Muscle layer of duodenum (tissue), 2 donors: ENCODE measurements at regions not wholly inside any gene's neighbourhood (a gene's known extent, or its start where the extent isn't known, plus 50 kb on each side); places are given as distances from the start of the nearest gene placed in this dataset.
"Not testable (repeated sequence)": the region's sequence is repeated elsewhere in the genome, so short reads cannot be mapped to it uniquely, and the experiment has no call there.

Experiments
- H3K27ac ChIP-seq: one replicate; pipeline ENCODE4 v1.7.0; 2013; ENCODE audit warnings: mild to moderate bottlenecking, low read length
- H3K27me3 ChIP-seq: one replicate; pipeline ENCODE4 v1.7.0; 2013; ENCODE audit warnings: low read depth, mild to moderate bottlenecking, control low read depth, low read length
- H3K36me3 ChIP-seq, 2 donors: one replicate each; pipeline ENCODE4 v1.7.0; 2013; ENCODE audit warnings: low read length in 2 of 2, control low read depth in 1 of 2, mild to moderate bottlenecking in 1 of 2; ENCODE audit not compliant: insufficient read depth in 2 of 2, control insufficient read depth in 1 of 2
- H3K4me1 ChIP-seq, 2 donors: one replicate each; pipeline ENCODE4 v1.7.0; 2013; ENCODE audit warnings: low read length in 2 of 2, mild to moderate bottlenecking in 2 of 2, control low read depth in 1 of 2, moderate library complexity in 1 of 2; ENCODE audit not compliant: insufficient read depth in 2 of 2, control insufficient read depth in 1 of 2
- H3K4me3 ChIP-seq, 2 donors: one replicate each; pipeline ENCODE4 v1.7.0; 2013; ENCODE audit warnings: low read length in 2 of 2, low read depth in 1 of 2, mild to moderate bottlenecking in 1 of 2
- H3K9me3 ChIP-seq, 2 donors: one replicate each; pipeline ENCODE4 v1.7.0; 2013; ENCODE audit warnings: low read length in 2 of 2, control low read depth in 1 of 2, mild to moderate bottlenecking in 1 of 2; ENCODE audit not compliant: control insufficient read depth in 1 of 2
- donor health status: healthy.

DNA sequence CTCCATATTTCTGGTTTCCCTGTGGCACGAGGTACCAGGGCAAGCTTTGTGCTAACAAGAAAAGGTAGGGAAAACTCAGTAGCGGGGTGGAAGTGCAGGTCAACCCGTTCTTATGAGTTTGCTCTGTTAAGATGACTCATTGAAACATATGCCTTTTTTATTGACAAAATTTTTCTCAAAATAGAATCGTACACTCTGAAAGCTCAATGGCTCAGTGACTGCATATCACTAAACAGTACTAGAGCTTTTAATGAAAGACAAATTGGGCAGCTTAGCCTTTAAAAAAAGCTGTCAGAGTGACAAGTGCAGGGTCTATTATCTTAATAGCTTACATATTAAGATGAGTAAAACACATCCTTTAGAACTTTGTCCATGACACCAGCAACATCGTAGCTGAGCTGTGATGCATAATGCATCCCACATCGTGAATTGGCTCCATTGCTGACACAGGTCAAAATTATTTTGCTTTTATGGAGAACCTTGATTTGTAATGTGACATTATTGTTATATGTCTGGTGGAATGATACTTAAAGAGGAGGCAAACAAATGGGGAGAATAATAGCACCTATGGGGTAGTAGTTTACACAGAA, 264.4 kb downstream of the ETV1 start:
- H3K27me3 ChIP-seq: no peaks in the 10 kb centered on the region
- H3K27ac ChIP-seq: no peak overlapping the region
- H3K4me1 ChIP-seq: no peaks in the 10 kb centered on the region
- H3K9me3 ChIP-seq: no peaks in the 10 kb centered on the region
- H3K4me3 ChIP-seq: no peak overlapping the region
- H3K36me3 ChIP-seq: no peaks in the 10 kb centered on the region

DNA sequence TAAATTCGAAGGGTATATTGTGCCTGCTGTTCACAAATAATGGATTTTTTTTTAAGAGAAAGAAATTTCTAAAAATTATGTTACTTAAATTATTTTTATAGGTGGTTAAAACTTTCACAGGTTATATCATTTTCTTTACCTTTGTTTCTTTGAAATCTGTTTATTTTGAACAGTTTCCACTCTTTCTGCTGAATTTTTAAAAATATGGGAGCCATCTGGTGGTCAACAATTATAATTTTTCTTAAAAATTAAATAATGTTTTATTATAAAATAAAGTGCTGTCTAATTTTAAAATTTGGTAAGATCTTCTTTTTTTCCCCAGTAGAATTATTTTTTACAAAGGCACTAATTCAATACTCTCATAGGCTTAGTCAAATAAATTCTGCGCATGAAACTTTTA, 263.9 kb downstream of the ETV1 start:
- no peaks in the 10 kb centered on the region for H3K4me1 ChIP-seq
- no peaks in the 10 kb centered on the region for H3K27me3 ChIP-seq
- no peaks in the 10 kb centered on the region for H3K9me3 ChIP-seq
- no peaks in the 10 kb centered on the region for H3K36me3 ChIP-seq
- H3K4me3 ChIP-seq: no peak overlapping the region
- no peak overlapping the region for H3K27ac ChIP-seq

DNA sequence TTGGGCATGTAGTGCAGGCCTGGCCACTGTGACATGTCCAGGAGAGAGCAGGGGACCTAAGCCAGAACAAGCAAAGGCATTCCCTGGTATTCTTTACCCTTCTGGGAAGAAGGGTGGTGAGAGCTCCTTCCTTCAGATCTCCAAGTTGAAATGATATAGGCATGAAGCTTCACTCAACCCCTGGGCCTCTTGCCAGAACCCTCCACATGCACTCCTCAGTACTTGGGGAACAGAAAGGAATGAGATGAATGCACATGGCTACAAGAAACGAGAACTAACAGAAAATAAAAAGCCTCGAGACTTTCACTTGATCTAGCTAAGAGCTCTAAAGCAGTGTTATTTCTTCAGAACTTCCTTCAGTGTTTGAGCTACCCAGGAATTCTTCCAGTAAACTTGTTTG, 262.2 kb downstream of the ETV1 start:
- no peaks in the 10 kb centered on the region for H3K9me3 ChIP-seq

DNA sequence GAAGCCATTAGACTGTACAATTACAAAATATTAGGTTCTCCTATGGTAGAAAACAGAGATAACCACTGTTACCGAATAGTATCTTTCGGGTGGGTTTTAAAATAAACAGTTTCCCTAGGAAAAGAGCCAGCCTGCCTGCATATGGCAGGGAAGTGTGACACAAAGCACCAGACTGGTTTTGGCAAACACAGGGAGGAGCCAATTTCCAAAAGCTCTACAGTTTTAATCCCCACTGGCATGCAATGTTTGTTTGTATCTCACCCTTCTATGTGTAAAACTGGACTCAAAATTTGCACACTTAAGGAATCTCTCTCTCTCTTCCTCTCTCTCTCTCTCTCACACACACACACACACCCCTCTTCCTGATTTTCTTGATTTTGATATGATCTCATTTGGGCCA, 261.7 kb downstream of the ETV1 start:
- Histone ChIP-seq H3K27me3 (no peaks in the 10 kb centered on the region), H3K36me3 (no peaks in the 10 kb centered on the region), H3K4me1 (no peaks in the 10 kb centered on the region), H3K27ac (no peak overlapping the region), H3K9me3 (no peaks in the 10 kb centered on the region), H3K4me3 (no peak overlapping the region)

More for the DNA sequence above, 262.2 kb downstream of the ETV1 start:
- Histone ChIP-seq H3K27ac (no peak overlapping the region), H3K4me1 (no peaks in the 10 kb centered on the region), H3K4me3 (no peak overlapping the region), H3K36me3 (no peaks in the 10 kb centered on the region), H3K27me3 (no peaks in the 10 kb centered on the region)

DNA sequence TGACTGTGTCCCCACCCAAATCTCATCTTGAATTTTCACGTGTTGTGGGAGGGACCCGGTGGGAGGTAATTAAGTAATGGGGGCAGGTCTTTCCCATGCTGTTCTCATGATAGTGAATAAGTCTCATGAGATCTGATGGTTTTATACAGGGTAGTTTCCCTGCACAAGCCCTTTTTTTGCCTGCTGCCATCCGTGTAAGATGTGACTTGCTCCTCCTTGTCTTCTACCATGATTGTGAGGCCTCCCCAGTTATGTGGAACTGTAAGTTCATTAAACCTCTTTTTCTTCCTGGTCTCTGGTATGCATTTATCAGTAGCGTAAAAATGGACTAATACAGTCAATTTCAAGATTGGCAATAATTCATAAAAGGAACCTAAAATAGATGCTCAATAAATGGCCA, 261.0 kb downstream of the ETV1 start:
- H3K4me3 ChIP-seq, H3K4me1 ChIP-seq, H3K9me3 ChIP-seq, H3K27me3 ChIP-seq, H3K27ac ChIP-seq, H3K36me3 ChIP-seq: not testable (repeated sequence)

DNA sequence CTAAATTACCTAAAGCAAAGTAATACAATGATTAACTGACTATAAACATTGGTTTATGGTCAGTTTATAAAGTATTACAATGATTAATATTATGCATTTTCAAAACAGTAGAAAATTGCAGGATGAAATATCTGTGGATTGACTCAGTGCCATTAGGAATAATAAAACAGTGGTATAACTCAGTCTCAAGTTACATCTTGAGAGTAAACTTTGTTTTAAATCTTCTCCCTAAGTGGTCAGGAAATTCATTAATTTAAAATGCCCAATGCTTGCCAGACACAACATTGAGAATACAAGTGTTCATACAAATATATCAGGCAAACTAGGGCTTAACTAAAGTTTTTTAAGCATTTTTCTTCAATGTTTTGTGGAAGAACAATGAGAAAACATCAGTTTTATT, 257.8 kb downstream of the ETV1 start:
- H3K27ac ChIP-seq: no peak overlapping the region

DNA sequence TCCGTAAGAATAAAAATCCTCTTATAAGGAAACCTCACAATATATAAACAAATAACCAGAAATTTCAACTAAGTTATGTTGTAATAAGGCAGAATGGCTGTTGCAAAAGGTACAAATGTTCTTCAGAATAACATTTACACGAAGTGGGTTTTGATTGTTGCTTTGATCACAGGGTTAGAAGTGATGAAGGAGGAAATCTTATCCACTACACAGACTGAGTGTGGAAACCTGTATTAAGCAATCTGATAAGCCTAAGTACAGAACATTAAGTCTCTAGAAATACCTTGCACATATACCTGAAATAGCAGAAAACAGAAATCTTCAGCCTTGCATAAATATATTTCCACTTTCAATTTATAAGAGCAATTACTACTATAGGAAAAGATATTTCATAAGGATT, 251.9 kb downstream of the ETV1 start:
- H3K27me3 ChIP-seq: no peaks in the 10 kb centered on the region
- H3K27ac ChIP-seq: no peak overlapping the region
- no peaks in the 10 kb centered on the region for H3K9me3 ChIP-seq
- H3K36me3 ChIP-seq: no peaks in the 10 kb centered on the region
- no peaks in the 10 kb centered on the region for H3K4me1 ChIP-seq
- H3K4me3 ChIP-seq: no peak overlapping the region

More for the DNA sequence above, 257.8 kb downstream of the ETV1 start:
- Histone ChIP-seq H3K27me3 (no peaks in the 10 kb centered on the region), H3K4me3 (no peak overlapping the region), H3K4me1 (no peaks in the 10 kb centered on the region), H3K9me3 (no peaks in the 10 kb centered on the region), H3K36me3 (no peaks in the 10 kb centered on the region)

DNA sequence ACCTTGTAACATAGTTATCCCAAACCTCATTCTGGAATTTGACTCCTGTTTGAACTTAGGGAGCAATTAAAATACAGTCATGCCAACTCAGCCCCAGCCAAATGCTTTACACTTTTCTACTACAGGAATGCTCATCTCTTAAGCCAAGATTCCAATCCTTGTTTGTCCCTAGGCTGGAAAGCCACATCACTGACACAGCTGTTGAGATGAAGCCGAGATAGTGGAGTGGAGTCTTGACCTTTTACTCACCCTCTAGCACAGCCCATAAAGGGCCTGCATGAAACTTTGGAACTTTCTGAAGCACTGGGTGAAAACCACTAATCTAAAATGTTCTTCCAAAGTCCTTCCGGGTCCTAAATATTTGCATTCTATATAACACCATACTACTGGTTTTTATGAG, 247.3 kb downstream of the ETV1 start:
- H3K4me1 ChIP-seq: peaks cover 0 to 4% of the 10 kb centered on the region in 2 donors
- no peaks in the 10 kb centered on the region for H3K36me3 ChIP-seq
- no peak overlapping the region for H3K27ac ChIP-seq
- H3K4me3 ChIP-seq: no peak overlapping the region
- no peaks in the 10 kb centered on the region for H3K27me3 ChIP-seq
- no peaks in the 10 kb centered on the region for H3K9me3 ChIP-seq

DNA sequence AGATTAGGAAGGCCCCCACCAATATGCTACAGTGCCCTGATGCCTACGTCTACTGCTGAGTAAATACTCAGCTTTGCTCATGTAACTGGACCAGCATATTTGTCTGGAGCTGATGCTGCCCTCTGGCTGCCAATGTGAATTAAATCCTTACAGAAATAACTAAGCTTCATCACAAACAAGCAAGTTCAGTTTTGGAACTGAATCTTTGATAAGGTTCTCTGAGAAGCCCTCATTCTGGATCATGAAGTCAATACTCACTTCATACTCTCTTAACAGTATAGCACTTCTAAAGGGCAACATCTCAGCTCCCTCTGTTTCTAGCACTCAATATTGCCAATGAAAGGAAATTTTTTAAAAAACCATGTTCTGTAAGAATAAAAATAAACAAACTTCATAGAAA, 246.7 kb downstream of the ETV1 start:
- H3K9me3 ChIP-seq: no peaks in the 10 kb centered on the region
- no peak overlapping the region for H3K27ac ChIP-seq

DNA sequence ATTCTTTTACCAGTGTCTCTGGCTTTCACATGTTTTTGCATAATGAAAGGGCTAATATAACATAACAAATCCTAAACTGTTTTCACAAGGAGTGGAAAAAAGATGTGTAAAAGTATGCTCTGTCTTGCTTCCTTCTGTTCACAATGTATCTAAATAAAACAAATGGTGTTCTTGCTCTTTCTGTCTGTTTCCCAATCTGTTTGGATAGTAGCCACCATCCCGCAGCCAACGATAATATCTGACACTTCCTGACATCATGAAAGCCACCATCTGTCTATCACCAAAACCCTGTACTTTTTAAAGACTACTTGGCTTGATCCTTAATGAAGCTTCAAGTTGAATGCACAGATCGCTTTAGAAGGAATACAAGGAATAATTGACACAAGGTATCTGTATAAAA, 246.2 kb downstream of the ETV1 start:
- Histone ChIP-seq H3K4me1 (peaks cover 0 to 4% of the 10 kb centered on the region in 2 donors), H3K9me3 (no peaks in the 10 kb centered on the region), H3K4me3 (no peak overlapping the region), H3K36me3 (no peaks in the 10 kb centered on the region), H3K27ac (no peak overlapping the region), H3K27me3 (no peaks in the 10 kb centered on the region)

More for the DNA sequence above, 246.7 kb downstream of the ETV1 start:
- Histone ChIP-seq H3K27me3 (no peaks in the 10 kb centered on the region), H3K4me3 (no peak overlapping the region), H3K4me1 (peaks cover 0 to 4% of the 10 kb centered on the region in 2 donors), H3K36me3 (no peaks in the 10 kb centered on the region)

DNA sequence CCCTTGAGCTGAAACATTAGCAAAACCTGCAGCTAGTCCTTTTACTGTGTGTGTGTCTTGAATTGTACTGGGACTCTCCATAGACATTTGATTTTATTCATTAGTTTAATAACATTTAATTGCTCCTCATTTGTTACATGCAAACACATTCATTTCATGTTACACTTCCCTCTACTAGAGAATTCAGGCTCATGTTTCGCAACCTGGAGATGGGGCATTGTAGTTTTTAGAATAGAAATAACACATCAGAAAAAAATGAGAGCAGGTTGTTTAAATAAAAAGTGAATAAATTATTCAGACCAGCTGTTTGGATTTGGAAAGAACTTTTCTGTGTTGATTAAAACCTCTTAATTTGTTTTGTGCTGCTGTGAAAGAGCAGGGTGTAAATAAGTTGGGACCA, 243.9 kb downstream of the ETV1 start:
- H3K27ac ChIP-seq: no peak overlapping the region
- H3K9me3 ChIP-seq: no peaks in the 10 kb centered on the region
- H3K4me1 ChIP-seq: peaks cover 0 to 4% of the 10 kb centered on the region in 2 donors
- H3K4me3 ChIP-seq: no peak overlapping the region
- no peaks in the 10 kb centered on the region for H3K36me3 ChIP-seq
- H3K27me3 ChIP-seq: no peaks in the 10 kb centered on the region

DNA sequence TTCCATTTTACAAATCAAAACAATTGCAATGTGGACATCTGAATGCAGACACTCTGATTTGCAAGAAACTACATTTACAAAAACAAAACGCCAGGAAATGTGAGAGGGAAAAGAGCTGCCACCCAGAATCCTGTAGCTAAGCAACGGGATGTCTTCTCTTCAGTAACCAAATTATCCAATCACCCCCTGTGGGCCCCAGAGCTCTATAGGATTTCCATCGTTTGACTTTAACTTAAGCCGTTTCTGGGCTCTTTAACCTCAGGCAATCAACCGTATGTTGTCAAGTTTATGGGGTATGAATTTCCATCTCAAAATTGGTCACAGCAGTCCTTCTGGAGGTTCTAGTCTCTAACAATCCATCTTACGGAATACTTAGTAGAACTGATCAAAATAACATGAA, 240.5 kb downstream of the ETV1 start:
- Histone ChIP-seq H3K4me3 (no peak overlapping the region), H3K36me3 (no peaks in the 10 kb centered on the region), H3K27me3 (no peaks in the 10 kb centered on the region), H3K27ac (no peak overlapping the region), H3K4me1 (no peaks in the 10 kb centered on the region), H3K9me3 (no peaks in the 10 kb centered on the region)
